ENCODE measurements at regions not wholly inside any gene's neighbourhood (a gene's known extent, or its start where the extent isn't known, plus 50 kb on each side); places are given as distances from the start of the nearest gene placed in this dataset.

DNA sequence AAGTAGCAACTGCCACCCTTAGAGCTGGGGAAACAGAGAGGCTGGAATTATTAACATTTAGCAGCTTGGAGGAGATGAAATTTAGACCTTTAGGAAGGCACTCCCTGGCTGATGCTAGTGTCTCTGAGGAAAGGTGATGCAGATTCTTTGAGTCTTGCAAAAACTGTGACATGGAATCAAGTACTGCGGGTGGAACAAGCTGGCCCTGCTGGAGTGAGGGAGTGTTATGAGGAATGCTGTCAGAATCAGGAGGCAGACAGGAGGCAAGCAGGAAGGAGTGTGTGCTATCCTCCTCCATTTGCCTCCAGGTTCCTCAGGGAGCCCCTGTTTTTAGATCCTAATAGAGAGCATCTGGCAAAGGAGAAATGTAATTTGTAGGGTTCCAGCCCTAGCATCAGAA lies 391.7 kb upstream of the PITX2 start:
- no peaks in the 10 kb centered on the region for H3K4me1 ChIP-seq (ENCODE audit: control insufficient read depth in 1 of 2, insufficient read depth in 2 of 2, low read length in 2 of 2)
- no peak overlapping the region for H3K27ac ChIP-seq (ENCODE audit: low read depth in 1 of 2, low read length in 2 of 2)
- 86 to 100% methylated on average over 1 of the region's 1 CpG for WGBS, 2 donors
- DNase-seq, result no peak
- intact Hi-C loops (cut with DNase I), result no loop called here
- H3K27me3 ChIP-seq (ENCODE audit: control insufficient read depth in 1 of 2, insufficient read depth in 2 of 2, low read length in 1 of 2), result no peaks in the 10 kb centered on the region
- H3K36me3 ChIP-seq (ENCODE audit: control insufficient read depth in 1 of 2, insufficient read depth in 2 of 2, low read length in 1 of 2), result no peaks in the 10 kb centered on the region
- no peak for ATAC-seq (ENCODE audit: low FRiP score)
- no peaks in the 10 kb centered on the region for H3K9me3 ChIP-seq (ENCODE audit: control insufficient read depth, low read length)
- no peak overlapping the region for H3K4me3 ChIP-seq (ENCODE audit: low read length in 2 of 2)

DNA sequence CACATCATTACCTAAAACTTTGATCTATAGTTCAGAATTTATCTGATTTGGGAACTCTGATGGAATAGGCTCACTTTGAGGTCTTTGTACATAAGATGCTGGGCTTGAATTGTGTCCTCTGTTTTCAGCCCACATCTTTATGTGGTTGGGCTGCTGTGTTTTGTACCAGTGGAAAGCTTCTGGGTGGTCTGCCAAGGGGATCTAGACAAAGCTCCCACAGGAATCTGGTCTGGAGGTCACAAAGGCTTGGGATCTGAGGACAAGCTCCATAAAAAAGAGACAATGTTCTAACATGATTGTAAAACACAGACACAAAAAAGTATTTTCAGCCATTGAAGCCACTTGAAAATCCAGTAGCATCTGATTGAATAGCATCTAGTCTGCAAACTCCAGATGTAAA lies 393.5 kb upstream of the PITX2 start:
- Histone ChIP-seq H3K4me1 (ENCODE audit: control insufficient read depth in 1 of 2, insufficient read depth in 2 of 2, low read length in 2 of 2) (no peaks in the 10 kb centered on the region), H3K27me3 (ENCODE audit: control insufficient read depth in 1 of 2, insufficient read depth in 2 of 2, low read length in 1 of 2) (no peaks in the 10 kb centered on the region), H3K27ac (ENCODE audit: low read depth in 1 of 2, low read length in 2 of 2) (no peak overlapping the region), H3K9me3 (ENCODE audit: control insufficient read depth, low read length) (no peaks in the 10 kb centered on the region), H3K36me3 (ENCODE audit: control insufficient read depth in 1 of 2, insufficient read depth in 2 of 2, low read length in 1 of 2) (no peaks in the 10 kb centered on the region), H3K4me3 (ENCODE audit: low read length in 2 of 2) (no peak overlapping the region)
- intact Hi-C loops (cut with DNase I), result no loop called here
- DNase-seq, result no peak
- no peak for ATAC-seq (ENCODE audit: low FRiP score)

DNA sequence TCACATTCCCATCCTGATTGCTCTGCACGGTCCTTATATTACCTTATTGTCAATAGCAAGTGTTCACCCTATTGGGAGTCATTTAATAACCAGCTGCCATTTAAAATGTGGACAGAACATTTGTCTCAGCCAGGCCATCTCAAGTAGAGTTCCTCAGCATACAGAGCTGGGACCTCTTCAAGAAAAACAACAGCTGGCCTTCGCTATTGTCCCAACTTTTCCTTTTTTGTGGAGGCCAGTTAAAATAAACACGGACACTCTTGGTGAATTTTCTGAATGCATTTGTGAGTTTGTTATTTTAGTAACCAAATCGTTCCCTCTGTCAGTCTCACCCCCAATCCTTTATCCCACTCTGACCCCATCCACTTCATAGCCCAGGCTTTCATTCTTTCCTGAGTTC lies 395.3 kb upstream of the PITX2 start:
- Histone ChIP-seq H3K4me1 (ENCODE audit: control insufficient read depth in 1 of 2, insufficient read depth in 2 of 2, low read length in 2 of 2) (no peaks in the 10 kb centered on the region), H3K27me3 (ENCODE audit: control insufficient read depth in 1 of 2, insufficient read depth in 2 of 2, low read length in 1 of 2) (no peaks in the 10 kb centered on the region), H3K9me3 (ENCODE audit: control insufficient read depth, low read length) (no peaks in the 10 kb centered on the region), H3K27ac (ENCODE audit: low read depth in 1 of 2, low read length in 2 of 2) (no peak overlapping the region), H3K36me3 (ENCODE audit: control insufficient read depth in 1 of 2, insufficient read depth in 2 of 2, low read length in 1 of 2) (no peaks in the 10 kb centered on the region), H3K4me3 (ENCODE audit: low read length in 2 of 2) (no peak overlapping the region)
- ATAC-seq (ENCODE audit: low FRiP score) (no peak), DNase-seq (no peak)
- intact Hi-C loops (cut with DNase I), result no loop called here
- WGBS, 2 donors, result 41 to 42% methylated on average over 4 of the region's 4 CpGs

DNA sequence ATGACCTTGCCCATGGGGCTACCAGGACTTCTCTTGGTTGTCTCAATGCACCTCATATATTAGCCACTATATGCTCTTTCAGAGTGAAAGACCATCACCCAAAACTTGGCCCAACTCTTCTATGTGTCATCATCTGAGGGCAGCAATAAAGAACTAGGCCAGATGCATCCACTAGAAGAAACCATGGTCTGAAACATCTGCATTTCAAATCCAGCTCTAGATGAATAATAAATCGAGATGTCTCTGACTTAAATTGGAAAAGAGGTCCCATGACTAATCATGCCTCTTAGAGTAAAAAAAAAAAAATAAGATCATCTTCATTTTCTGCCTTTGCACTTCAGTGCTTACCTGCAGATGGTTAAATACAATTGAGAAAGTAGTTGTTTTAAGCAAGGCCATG lies 397.6 kb upstream of the PITX2 start:
- Histone ChIP-seq H3K27ac (ENCODE audit: low read depth in 1 of 2, low read length in 2 of 2) (no peak overlapping the region), H3K4me1 (ENCODE audit: control insufficient read depth in 1 of 2, insufficient read depth in 2 of 2, low read length in 2 of 2) (no peaks in the 10 kb centered on the region), H3K4me3 (ENCODE audit: low read length in 2 of 2) (no peak overlapping the region), H3K36me3 (ENCODE audit: control insufficient read depth in 1 of 2, insufficient read depth in 2 of 2, low read length in 1 of 2) (no peaks in the 10 kb centered on the region), H3K9me3 (ENCODE audit: control insufficient read depth, low read length) (no peaks in the 10 kb centered on the region), H3K27me3 (ENCODE audit: control insufficient read depth in 1 of 2, insufficient read depth in 2 of 2, low read length in 1 of 2) (no peaks in the 10 kb centered on the region)
- 88 to 90% methylated on average over 1 of the region's 1 CpG for WGBS, 2 donors
- DNase-seq (no peak), ATAC-seq (ENCODE audit: low FRiP score) (no peak)
- intact Hi-C loops (cut with DNase I), result no loop called here

DNA sequence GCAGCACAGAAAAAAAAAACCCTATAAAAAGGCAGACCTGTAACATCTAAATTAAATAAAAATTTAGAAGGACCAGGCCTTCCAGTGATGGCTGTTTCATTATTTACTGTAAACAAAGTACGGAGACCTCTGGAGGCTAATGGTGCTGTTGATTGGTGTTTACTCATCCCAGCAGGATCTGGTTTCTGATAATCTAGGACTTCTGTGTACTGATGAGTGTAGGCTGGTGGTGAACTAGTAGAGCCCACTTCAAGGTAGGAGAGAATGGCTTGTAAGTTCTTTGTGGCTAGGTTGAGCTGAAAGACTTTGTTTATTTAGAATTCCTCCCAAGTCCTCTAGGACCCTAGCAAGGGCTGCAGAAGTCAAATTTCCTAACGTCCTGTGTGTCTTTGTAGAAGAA lies 398.1 kb upstream of the PITX2 start:
- Histone ChIP-seq H3K36me3 (ENCODE audit: control insufficient read depth in 1 of 2, insufficient read depth in 2 of 2, low read length in 1 of 2) (no peaks in the 10 kb centered on the region), H3K4me1 (ENCODE audit: control insufficient read depth in 1 of 2, insufficient read depth in 2 of 2, low read length in 2 of 2) (no peaks in the 10 kb centered on the region), H3K27me3 (ENCODE audit: control insufficient read depth in 1 of 2, insufficient read depth in 2 of 2, low read length in 1 of 2) (no peaks in the 10 kb centered on the region), H3K9me3 (ENCODE audit: control insufficient read depth, low read length) (no peaks in the 10 kb centered on the region), H3K27ac (ENCODE audit: low read depth in 1 of 2, low read length in 2 of 2) (no peak overlapping the region), H3K4me3 (ENCODE audit: low read length in 2 of 2) (no peak overlapping the region)
- no peak for DNase-seq
- intact Hi-C loops (cut with DNase I), result no loop called here
- WGBS, 2 donors, result 45 to 48% methylated on average over 2 of the region's 2 CpGs
- no peak for ATAC-seq (ENCODE audit: low FRiP score)

DNA sequence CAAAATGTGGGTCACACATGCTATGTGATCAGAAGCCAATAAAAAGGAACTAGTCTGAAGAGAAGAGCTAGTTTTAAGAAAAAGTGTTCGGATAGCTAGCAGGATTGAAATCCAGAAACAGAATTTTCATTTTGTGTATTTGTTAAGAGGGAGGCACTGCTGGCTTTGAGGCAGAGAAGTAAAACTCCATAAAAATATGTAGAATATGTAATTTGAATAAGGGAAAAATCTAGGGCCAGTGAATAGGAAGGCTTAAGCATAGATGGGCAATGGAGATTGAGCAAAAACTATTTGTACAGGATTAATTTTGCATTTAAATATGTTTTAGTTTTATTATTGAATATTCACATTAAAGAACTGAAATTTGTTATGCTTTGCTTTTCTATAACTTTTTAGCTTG lies 399.9 kb upstream of the PITX2 start:
- Histone ChIP-seq H3K4me3 (ENCODE audit: low read length in 2 of 2) (no peak overlapping the region), H3K36me3 (ENCODE audit: control insufficient read depth in 1 of 2, insufficient read depth in 2 of 2, low read length in 1 of 2) (no peaks in the 10 kb centered on the region), H3K4me1 (ENCODE audit: control insufficient read depth in 1 of 2, insufficient read depth in 2 of 2, low read length in 2 of 2) (no peaks in the 10 kb centered on the region), H3K9me3 (ENCODE audit: control insufficient read depth, low read length) (no peaks in the 10 kb centered on the region), H3K27me3 (ENCODE audit: control insufficient read depth in 1 of 2, insufficient read depth in 2 of 2, low read length in 1 of 2) (no peaks in the 10 kb centered on the region), H3K27ac (ENCODE audit: low read depth in 1 of 2, low read length in 2 of 2) (no peak overlapping the region)
- WGBS, 2 donors, result 73 to 91% methylated on average over 1 of the region's 1 CpG
- DNase-seq (no peak), ATAC-seq (ENCODE audit: low FRiP score) (no peak)
- intact Hi-C loops (cut with DNase I), result no loop called here

DNA sequence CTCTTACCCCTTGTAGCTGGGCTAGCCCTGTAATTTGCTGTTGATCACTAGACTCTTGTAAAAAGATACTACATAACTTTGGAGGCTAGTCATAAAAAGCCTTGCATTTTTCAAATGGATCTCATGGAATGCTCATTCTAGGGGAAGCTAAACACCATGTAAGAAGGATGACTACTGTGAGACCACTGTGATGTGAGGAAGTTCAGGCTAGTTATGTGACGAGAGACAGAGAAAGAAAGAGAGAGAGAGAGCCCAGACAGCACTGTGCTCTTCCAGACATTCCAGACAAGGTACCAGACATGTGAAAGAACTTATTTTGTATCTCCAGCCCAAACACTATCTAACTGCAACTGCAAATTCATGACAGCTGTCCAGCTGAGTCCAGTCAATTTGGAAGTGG lies 404.6 kb upstream of the PITX2 start:
- ATAC-seq (ENCODE audit: low FRiP score), result no peak
- H3K36me3 ChIP-seq (ENCODE audit: control insufficient read depth in 1 of 2, insufficient read depth in 2 of 2, low read length in 1 of 2), result no peaks in the 10 kb centered on the region
- intact Hi-C loops (cut with DNase I), result no loop called here
- no peaks in the 10 kb centered on the region for H3K27me3 ChIP-seq (ENCODE audit: control insufficient read depth in 1 of 2, insufficient read depth in 2 of 2, low read length in 1 of 2)
- H3K4me3 ChIP-seq (ENCODE audit: low read length in 2 of 2), result no peak overlapping the region
- 8 to 17% methylated on average over 1 of the region's 1 CpG for WGBS, 2 donors
- DNase-seq, result no peak
- H3K27ac ChIP-seq (ENCODE audit: low read depth in 1 of 2, low read length in 2 of 2), result no peak overlapping the region
- H3K4me1 ChIP-seq (ENCODE audit: control insufficient read depth in 1 of 2, insufficient read depth in 2 of 2, low read length in 2 of 2), result no peaks in the 10 kb centered on the region
- no peaks in the 10 kb centered on the region for H3K9me3 ChIP-seq (ENCODE audit: control insufficient read depth, low read length)

DNA sequence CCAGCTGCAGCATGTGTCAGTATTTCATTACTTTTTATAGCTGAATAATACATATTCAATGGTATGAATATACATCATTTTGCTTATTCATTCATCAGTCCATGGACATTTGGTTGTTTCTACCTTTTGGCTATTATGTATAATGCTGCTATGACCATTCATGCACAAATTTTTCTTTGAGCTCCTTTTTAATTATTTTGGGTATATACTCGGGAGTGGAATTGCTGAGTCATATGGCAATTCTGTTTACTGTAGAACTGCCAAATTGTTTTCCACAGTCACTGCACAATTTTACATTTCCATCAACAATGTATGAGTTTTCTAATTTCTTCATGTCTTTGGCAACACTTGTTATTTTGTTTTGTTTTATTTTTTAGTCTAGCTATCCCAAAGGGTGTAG lies 405.9 kb upstream of the PITX2 start:
- H3K4me3 ChIP-seq (ENCODE audit: low read length in 2 of 2), result no peak overlapping the region
- intact Hi-C loops (cut with DNase I), result no loop called here
- no peaks in the 10 kb centered on the region for H3K27me3 ChIP-seq (ENCODE audit: control insufficient read depth in 1 of 2, insufficient read depth in 2 of 2, low read length in 1 of 2)
- ATAC-seq (ENCODE audit: low FRiP score), result no peak
- H3K27ac ChIP-seq (ENCODE audit: low read depth in 1 of 2, low read length in 2 of 2), result no peak overlapping the region
- no peaks in the 10 kb centered on the region for H3K4me1 ChIP-seq (ENCODE audit: control insufficient read depth in 1 of 2, insufficient read depth in 2 of 2, low read length in 2 of 2)
- H3K9me3 ChIP-seq (ENCODE audit: control insufficient read depth, low read length), result no peaks in the 10 kb centered on the region
- 66 to 69% methylated on average over 1 of the region's 1 CpG for WGBS, 2 donors
- no peaks in the 10 kb centered on the region for H3K36me3 ChIP-seq (ENCODE audit: control insufficient read depth in 1 of 2, insufficient read depth in 2 of 2, low read length in 1 of 2)
- DNase-seq, result no peak

DNA sequence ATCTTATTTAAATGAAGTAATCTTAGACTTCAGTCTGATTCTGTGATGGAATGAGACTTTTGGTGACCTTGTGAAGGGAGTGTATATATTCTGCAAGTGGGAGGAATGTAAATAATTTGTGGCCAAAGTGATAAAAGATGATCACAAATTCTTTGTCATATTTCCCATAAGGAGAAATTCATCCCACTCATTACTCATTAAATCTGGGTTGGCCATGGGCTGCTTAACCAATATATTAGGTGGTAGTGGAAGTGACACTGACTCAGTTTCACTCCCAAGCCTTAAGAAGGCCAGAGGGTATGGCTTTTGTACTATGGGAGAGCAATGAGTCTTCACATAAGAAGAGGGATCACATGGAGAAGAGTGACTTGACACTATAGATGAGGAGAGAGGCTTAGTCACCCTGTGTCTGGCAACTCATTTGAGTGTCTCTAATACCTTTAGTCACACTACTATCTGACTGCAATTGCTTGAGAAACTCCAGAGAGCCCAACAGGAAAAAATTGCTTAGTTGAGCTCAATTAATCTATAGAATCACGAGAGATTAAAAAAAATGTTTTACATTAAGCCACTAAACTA lies 408.2 kb upstream of the PITX2 start:
- Histone ChIP-seq H3K4me3 (ENCODE audit: low read length in 2 of 2) (no peak overlapping the region), H3K36me3 (ENCODE audit: control insufficient read depth in 1 of 2, insufficient read depth in 2 of 2, low read length in 1 of 2) (no peaks in the 10 kb centered on the region), H3K27ac (ENCODE audit: low read depth in 1 of 2, low read length in 2 of 2) (no peak overlapping the region), H3K27me3 (ENCODE audit: control insufficient read depth in 1 of 2, insufficient read depth in 2 of 2, low read length in 1 of 2) (no peaks in the 10 kb centered on the region), H3K4me1 (ENCODE audit: control insufficient read depth in 1 of 2, insufficient read depth in 2 of 2, low read length in 2 of 2) (no peaks in the 10 kb centered on the region), H3K9me3 (ENCODE audit: control insufficient read depth, low read length) (no peaks in the 10 kb centered on the region)
- DNase-seq (no peak), ATAC-seq (ENCODE audit: low FRiP score) (no peak)
- 60 to 73% methylated on average over 1 of the region's 1 CpG for WGBS, 2 donors
- intact Hi-C loops (cut with DNase I), result no loop called here

Data from aorta (tissue), 5 donors.